ENCODE measurements at regions not wholly inside any gene's neighbourhood (a gene's known extent, or its start where the extent isn't known, plus 50 kb on each side); places are given as distances from the start of the nearest gene placed in this dataset.

DNA sequence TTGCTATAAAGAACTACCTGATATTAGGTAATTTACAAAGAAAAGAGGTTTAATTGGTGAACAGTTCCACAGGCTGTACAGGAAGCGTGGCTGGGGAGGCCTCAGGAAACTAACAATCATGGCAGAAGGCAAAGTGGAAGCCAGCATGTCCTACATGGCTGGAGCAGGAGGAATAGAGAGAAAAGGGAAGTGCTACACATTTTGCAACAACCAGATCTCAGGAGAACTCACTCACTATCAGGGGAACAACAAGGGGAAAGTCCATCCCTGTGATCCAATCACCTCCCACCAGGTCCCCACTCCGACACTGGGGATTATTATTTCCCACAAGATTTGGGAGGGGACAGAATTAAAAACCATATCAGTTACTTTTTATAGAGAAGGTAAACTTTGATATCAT, 273.5 kb upstream of the MMADHC start:
- no peak for TF ChIP-seq CTCF (conservative IDR thresholded peaks at IDR 0.05 in 1 of 2, IDR thresholded peaks at IDR 0.05 in 1 of 2; ENCODE audit: extremely low read depth in 1 of 2, insufficient read depth in 1 of 2, low read depth in 1 of 2, low read length in 2 of 2)
- no peak for TF ChIP-seq EZH2 (IDR thresholded peaks at IDR 0.05; ENCODE audit: borderline replicate concordance, low read length)
